Breast epithelium (tissue), 3 donors: ENCODE measurements at regions not wholly inside any gene's neighbourhood (a gene's known extent, or its start where the extent isn't known, plus 50 kb on each side); places are given as distances from the start of the nearest gene placed in this dataset.

Experiments
- POLR2A ChIP-seq: fragments of 450-650 bp; IDR thresholded peaks from one replicate; pipeline ENCODE4 v1.6.1; 2016; ENCODE audit warnings: antibody characterized with exemption, mild to moderate bottlenecking, moderate library complexity
- TF ChIP-seq, protein P1 (sequence below), 3 donors: fragments of 450-650 bp; IDR thresholded peaks; one replicate each; pipeline ENCODE4 v1.5.1; 2016 to 2017; ENCODE audit warnings: antibody characterized with exemption in 3 of 3, mild to moderate bottlenecking in 3 of 3, moderate library complexity in 3 of 3

GRCh38 chr13:111941845-111942447 lies 125.0 kb upstream of the SOX1 start:
- TF ChIP-seq, protein P1, sequence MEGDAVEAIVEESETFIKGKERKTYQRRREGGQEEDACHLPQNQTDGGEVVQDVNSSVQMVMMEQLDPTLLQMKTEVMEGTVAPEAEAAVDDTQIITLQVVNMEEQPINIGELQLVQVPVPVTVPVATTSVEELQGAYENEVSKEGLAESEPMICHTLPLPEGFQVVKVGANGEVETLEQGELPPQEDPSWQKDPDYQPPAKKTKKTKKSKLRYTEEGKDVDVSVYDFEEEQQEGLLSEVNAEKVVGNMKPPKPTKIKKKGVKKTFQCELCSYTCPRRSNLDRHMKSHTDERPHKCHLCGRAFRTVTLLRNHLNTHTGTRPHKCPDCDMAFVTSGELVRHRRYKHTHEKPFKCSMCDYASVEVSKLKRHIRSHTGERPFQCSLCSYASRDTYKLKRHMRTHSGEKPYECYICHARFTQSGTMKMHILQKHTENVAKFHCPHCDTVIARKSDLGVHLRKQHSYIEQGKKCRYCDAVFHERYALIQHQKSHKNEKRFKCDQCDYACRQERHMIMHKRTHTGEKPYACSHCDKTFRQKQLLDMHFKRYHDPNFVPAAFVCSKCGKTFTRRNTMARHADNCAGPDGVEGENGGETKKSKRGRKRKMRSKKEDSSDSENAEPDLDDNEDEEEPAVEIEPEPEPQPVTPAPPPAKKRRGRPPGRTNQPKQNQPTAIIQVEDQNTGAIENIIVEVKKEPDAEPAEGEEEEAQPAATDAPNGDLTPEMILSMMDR (IDR thresholded peaks at IDR 0.05): no peak
- no peak for TF ChIP-seq POLR2A
